HG02642 (cell line): ENCODE measurements at regions not wholly inside any gene's neighbourhood (a gene's known extent, or its start where the extent isn't known, plus 50 kb on each side); places are given as distances from the start of the nearest gene placed in this dataset.

Experiments
- ATAC-seq: cut with Tn5 transposase; IDR thresholded peaks from one replicate; pipeline ENCODE4 v1.9.1; 2021; ENCODE audit warnings: mild to moderate bottlenecking; ENCODE audit not compliant: unreplicated experiment, poor library complexity

DNA sequence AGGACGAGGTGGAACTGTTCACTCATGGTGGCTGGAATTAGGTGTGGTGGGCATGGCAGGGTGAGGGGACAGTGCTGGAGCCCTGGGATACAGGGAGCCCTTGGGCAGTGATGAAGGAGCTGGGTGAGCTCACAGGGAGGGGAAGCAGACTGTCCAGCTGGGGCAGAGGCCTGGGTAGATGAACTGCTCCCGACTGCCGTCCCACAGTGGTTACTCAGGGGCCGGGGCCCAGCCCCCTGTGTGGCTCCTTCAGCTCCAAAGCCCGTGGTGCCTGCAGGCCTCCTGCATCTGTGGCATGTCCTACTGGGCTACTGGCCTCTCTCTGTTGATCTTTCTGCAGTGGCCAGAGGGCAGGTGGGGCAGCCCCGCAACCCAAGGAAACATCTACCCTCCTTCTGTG, 661.1 kb downstream of the NPHP4 start:
- no peak for ATAC-seq

DNA sequence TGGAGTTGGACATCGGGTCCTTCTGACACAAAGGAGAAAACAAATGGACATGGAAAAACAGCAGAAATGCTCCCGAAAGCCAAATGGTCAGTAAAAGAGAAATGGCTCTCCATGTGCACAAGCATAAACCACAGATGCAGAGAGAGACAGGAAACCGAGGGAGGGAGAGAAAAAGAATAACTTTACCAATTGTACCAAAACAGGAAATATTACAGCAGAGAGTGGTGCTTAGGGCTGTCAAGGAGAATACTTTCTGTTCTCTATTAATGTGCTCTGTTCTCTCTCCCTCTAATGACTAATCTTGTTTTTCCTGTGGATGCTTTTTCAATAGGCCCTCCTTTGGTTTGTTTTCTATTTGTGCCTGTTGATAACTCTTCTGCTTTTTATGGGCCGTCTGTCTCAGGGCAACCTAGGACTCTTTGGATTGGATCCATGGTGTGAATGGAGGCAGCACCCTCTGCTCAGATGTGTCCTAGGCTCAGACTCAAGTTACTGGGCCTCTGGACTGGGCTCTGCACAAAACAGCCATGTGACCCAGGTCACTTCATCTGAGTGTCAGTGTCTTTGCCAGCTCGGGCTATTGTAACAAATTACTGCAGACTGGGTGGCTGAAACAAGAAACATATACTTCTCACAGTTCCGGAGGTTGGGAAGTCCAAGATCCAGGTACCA, 663.0 kb downstream of the NPHP4 start:
- no peak for ATAC-seq

DNA sequence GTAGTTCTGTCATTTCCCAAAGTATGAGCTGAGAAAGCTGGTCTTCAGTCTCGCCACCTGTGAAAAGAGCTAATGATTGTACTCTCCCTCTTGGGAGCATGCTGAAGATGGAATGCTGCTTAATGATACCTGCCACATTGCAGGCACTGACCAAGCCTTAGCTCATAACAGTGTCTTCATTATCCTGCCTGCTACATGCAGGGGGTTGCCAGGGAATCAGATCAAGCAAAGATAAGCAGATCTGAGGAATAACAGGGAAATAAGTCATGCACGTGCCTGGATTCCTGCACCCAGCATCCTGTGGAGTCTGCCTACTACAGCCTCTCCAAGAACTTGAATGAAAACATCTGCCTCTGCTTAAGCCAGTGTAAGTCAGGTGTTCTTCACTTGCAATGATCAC, 667.3 kb downstream of the NPHP4 start:
- ATAC-seq: no peak

DNA sequence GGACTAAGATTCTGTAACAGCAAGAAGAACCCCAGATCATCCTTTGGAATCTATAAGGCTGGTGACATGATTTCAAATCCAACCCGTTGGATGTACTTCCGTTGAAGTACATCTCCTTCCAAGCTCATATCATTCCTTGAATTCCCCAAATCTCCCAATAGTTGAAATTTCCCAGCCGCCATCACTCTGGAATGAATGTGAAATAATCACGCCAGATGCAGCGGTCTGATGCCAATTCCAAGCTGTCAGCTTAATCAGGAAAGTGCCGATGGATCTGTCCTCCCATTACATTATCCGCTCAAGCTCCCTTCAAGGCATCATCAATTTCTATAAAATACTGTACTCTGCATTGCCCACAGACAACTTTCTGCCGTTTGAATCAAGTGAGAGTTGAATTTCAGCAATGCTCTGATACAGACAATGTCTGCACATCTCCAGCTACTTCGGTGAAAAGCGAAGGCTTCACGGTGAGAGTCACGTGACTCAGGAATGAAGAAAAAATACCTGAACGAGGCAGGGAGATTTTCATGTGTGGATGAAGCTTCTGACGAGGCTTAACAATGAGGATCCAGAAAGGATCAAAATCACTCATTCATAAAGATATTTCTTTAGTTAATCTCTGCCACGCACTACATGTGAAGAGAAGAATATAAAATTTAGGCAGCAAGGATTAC, 663.9 kb downstream of the AJAP1 start:
- ATAC-seq: no peak

DNA sequence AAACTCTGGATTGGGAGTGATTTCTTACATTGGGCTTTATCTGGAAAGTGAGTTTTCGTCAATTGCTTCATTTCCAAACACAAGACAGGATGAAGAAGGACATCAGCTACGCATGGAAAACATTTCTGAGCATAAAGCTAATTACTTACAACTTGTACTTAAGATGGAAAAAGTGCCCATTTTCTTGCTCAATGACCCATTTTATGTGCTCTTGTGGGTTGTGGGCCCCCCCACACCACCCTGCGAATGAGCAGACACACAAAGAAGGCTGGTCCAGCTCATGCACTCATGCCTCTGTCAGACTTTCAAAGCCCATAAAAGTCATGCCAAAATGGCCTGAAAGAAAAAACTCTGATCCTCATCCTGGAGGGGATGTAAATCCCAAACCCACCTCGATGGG, 663.0 kb downstream of the AJAP1 start:
- ATAC-seq: no peak

DNA sequence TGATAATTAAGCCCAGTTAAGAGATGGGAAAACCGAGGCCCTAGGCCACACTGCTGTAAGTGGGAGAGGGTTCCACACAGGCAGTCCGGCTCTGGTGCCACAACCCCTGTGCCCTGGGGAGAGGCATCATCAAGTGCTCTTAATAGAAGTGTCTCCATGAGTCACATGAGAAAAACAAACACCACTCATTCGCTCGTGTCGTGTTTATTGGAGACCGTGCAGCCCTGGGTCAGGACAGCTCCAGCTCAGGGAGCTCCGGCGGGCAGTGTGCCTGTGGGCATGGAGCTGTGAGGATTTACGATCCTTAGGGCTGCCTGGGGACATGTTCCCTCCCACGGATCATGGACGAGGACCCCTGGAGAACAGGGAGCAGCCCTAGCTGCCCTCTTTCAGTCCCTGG, 658.5 kb downstream of the AJAP1 start:
- ATAC-seq: no peak

DNA sequence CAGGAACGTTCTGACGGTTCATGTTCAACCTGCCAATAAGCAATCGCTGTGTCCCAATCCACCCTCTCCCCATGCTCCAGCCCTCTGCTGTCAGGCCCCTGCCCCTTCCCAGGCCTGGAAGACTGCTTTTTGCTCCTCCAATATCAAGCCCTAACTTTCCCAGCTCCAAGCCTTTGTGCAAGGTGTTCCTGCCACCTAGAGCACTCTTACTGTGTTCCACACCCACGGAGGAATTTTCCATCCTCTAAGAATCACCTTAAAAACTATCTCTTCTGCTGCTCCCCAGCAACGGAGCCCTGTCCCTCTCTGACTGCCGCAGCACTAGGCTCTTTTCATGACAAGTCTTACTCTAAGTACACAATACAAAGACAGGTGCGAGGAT, 657.9 kb downstream of the AJAP1 start:
- no peak for ATAC-seq

DNA sequence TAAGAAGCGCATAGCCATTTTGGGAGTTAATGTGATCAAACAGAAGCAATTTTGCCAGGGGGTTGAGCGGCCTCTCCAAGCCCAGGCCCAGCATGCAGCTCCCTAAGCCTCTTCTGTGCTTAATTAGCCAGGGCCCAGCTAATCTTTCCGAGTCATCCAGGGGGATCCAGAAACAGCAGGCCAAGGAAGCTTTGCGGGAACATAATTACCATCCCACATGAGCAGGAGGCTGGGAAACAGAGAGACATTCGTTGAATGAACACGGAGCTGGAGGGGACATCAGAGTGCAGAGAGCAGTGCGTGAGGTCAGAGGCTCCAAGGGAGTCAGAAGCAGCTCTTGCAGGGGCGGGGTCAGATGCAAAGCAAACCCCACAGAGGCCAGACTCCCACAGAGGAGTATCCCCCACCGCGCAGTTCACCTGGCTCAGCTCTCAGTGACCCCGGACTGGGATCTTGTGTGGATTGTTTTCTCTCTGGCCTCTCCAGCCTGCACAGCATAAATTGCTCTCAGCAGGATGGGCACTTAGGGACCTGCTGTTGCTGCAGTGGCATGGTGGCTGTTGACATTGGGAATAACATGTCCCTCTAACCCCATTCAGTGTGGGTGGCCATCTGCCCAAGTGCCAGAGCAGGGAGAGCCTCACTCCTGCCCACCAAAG, 657.4 kb downstream of the AJAP1 start:
- ATAC-seq: no peak

DNA sequence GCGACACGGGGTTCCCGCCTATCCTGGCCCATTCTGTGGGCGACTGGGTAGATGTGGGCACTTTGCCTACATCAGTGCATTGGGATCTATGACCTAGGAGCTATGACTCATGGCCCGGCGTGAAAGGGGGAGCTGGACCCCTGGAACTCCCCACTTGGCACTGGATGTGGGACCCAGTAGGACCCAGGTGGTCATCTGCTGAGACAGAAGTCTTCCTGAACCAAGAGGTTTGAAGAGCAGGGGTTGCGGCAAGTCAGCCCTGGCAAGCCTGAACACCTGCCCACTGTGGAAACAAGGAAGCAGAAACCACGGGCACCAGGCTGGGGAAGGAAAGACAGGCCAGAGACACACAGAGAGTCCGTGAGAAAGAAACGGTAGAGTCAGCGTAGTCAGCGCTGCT, 656.7 kb downstream of the AJAP1 start:
- ATAC-seq: no peak

DNA sequence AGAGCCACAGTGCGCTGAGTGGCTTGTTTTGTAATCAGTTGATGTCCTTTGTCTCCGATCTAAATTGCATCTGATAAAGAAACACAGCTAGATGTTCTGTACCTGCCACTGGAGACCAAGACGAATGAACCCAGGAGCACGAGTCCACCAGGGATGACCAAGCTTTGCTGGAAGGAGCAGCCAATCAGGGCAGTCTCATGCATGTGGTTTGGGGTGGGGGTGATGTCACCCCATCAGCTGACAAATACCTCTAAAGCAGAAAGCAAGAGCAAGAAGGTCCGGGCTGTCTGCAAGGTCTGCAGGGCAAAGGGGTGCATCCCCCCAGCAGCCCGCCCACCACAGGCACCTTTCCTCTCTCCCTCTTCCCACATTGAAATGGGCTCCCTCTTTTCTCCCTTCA, 653.8 kb downstream of the AJAP1 start:
- no peak for ATAC-seq

DNA sequence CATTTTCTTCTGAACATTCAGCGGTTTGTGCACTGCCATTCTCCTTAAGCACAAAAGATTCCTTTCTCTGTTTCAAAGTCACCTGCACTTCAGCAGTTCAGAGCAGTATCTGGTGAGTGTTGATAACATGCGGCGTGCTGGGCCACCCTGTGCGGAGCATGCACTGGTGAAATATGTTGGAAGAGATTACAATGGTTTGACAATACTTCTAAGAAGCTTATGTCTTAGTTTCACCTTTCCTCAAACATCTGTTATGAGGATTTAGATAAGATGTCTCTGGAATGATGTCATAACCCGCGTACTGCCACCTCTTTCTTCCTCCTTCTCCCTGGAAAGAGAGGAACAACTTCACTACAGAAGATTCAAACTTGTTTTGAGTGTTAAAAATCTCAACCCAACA, 650.3 kb downstream of the AJAP1 start:
- no peak for ATAC-seq

DNA sequence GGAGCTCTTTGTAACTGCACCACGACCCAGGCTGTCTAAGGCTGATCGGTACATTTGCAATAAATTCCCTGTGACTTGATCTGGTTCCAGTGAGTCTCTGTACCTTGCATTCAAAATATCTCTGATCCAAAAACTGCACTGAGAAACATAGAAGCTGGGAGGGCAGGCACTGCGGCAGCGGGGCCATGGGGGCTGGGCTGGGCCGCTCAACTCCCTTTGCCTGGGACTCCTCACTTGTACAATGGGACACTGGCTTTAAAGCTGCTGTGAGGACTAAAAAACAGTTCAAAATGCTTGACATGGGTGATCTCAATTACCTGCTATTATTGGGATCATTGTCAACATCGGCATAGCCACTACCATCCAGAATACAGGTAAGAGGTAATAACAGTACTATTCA, 644.0 kb downstream of the AJAP1 start:
- ATAC-seq: no peak

DNA sequence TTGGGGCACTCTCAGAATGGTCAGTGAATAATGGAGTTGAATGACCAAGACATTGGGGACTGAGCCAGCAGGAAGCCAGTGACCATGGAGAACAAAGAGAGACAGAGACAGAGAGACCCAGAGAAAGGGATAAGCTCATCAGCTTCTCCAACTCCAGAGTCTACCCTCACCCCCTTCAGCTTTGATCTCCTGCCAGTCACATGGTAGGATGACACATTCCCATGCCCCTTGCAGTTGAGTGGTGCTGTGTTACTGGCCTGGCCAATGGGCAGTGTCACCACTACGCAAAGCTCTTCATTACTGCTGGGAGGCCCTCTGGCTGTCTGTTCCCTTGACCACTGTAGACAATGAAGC, 643.5 kb downstream of the AJAP1 start:
- no peak for ATAC-seq

DNA sequence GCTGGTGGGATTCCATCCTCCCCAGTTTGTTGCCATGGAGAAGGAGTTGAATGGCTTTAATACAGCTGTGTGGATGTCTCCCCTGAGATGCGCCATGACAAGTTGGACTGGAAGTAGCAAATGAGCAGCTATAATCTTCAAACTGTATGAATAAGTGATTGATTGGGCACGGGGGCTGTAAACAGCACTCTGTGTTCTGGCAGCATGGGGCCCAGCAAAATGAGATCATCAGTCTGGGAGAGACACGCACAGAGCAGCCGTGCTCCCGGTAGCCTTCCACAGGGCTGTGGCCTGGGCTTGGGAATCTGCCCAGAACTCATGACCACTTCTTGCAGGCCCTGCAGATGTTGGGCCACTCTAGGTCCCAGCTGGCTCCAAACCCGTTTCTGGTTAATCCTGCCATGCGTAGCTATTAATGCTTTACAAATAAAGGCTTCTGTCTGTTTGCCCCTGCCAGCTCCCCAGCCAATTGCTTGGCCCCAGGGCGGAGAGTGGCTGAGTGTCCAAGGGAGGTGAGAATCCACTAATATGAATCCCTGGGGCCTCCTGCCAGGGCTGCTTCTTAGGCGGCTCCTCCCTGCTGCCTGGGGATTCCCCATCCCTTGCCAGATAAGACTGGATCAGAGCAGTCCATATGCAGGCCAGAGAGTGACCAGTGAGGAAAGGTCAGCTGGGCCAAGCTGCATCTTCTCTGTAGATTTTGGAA, 642.9 kb downstream of the AJAP1 start:
- no peak for ATAC-seq

DNA sequence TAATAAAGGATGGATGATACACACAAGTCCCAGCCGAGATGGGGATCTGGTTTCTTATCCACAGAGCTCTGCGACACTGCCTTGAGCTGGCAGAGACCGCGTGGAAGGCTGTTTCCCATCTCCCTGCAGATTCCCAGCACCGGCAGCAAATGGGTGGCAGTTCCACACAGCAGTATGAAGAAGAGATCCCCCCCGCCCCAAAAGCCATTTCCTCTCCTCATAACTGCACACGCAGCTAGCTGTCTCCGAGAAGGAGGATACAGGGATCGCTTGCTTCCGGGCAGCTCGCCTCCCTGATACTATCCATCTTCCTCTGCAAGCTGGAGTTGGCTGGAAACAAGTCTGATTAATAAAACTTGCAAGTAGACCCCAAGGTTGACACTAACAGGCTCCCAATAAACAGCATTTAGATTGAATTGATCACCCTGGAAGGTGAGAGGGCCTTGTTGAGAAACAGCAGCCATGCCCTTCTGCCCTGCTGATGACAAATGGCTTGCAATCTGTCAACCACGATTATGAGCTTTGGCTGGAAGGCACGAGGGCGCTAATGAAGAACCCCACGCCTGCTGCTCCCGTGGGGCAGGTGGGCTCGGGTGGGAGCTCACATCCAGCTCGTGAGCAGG, 642.3 kb downstream of the AJAP1 start:
- ATAC-seq: no peak

DNA sequence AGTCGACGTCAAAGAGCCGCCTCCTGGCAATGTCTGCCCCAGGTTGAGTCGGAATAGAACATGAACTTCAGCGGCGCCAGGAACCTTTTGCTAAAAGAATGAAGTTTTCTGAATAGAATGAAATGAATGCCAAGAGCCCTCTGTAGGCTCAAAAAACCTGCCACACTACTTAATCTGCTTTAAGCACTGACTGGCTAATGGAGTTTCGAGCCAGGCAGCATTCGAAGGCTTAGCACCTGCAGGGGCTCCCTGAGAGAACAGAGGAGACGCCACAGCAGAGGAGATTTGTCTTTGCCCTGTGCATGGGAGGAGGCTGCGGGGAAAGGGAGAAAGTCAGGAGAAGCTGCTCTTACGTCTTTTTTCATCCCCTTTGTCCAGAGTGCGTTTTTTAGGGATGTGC, 641.7 kb downstream of the AJAP1 start:
- no peak for ATAC-seq

DNA sequence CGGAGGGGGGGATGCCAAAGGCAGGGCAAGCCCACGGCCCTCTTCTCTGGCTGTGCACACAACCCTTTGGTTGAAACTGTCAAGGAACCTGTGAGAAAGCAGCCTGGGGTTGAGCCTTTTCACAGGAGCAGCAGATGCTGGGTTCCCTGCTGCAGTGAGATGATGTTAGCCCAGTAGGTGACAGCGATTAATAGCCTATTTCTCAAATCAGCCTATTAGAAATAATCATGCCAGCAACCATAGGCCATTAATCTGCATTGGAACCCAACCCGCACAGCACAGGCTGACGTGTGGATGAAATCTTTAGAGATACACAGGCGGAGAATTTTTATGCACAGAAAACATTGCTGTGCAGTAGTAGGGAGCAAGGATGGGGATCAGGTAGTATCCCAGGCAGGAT, 637.5 kb downstream of the AJAP1 start:
- no peak for ATAC-seq

DNA sequence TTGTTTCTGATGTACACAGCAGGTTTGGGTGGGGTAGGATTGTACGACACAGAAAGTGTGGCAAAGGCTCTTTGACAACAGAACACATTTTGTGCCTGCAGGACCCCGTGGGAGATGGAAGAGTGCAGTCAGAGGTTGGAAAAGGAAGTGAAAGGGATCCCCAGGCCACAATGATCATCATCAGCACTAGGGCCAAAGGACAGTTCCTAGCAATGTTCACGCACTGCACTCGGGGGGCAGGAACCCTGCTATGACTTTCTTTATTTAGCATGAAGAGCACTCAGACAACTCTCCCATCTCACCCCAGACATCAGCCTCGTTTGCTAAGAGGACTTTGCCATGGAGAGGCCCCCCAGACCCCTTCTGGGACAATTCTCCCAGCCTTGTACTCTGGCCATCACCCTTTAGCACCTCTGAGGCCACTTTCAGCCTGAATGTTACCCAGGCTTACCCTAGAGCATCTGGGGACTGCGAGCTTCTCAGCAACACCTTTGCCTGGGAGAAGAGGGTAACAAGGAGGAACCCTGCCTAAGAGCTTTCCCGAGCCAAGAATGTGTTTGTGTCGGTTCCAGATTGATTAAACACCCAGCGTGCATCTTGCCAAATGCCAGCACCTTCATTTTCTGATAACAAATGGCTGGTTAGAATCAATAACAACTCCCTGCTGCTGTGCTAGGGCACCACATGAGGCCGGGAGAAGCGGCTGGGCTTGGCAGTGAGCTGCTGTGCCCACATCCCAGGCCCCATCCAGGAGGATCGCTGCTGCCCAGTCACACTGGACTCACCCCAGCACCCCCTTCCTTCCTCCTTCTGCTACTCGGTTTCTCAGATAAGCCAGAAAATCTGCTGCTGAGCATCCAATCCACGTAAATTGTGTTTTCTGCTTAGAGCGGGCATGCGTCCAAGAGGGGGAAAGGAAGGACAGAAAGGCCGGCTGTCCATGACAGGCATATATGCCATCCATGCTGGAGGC, 633.1 kb downstream of the AJAP1 start:
- ATAC-seq: no peak

DNA sequence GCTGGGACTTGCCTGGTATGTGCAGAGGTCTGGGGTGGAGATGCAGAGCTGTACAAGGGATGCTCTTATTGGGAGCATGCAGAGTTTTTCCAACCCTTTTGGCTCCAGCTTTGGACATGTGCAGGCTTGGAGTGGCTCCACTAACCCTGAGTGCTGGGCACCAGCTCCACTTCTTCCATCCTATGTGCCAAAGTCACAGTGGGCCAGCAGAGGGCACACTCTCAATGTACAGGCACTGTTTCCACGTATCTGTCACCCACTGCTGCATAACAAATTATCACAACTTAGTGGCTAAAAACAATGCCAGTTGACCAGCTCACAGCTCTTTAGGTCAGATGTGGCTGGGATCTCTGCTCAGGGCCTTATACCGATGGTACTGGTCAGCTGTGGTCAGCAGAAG, 631.8 kb downstream of the AJAP1 start:
- no peak for ATAC-seq

DNA sequence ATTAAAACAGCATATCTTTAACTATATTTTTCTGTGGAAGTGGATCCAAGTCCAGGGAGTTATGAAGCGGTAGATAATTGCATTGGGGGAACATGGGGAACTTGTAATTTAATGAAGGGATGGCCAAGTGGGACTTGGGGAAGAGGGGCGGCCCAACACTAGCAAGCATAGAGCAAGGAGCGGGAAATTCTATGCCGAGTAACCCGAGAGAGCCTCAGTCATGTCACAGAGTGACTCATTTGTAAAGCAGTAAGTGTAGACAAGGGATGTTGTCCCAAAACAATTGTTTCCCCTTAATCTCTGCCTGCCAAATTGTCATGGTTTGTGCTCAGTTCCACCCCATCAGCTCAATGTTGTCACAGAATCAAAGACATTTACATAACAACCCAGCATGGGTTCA, 620.1 kb downstream of the AJAP1 start:
- ATAC-seq: no peak
